PC-9 (cell line): ENCODE measurements at regions not wholly inside any gene's neighbourhood (a gene's known extent, or its start where the extent isn't known, plus 50 kb on each side); places are given as distances from the start of the nearest gene placed in this dataset.

Source experiments
- BruUV-seq: library from RNA; stranded (reverse); fragments of 400-500 nt; replicated peaks from 2 replicates; lab custom pipeline; 2021; lab: Mats Ljungman, UMichigan
- CTCF ChIA-PET: fragments of 300-600 bp; sonication (Branson Sonifier 250); formaldehyde crosslinking; loops from one replicate; lab custom pipeline; 2022; ENCODE audit warnings: antibody characterized with exemption; lab: Charles Lee
- POLR2A ChIA-PET: fragments of 300-600 bp; sonication (Branson Sonifier 250); formaldehyde crosslinking; loops from one replicate; lab custom pipeline; 2022; ENCODE audit warnings: antibody characterized with exemption; ENCODE audit not compliant: unreplicated experiment; lab: Charles Lee
- DNase-seq, 2 experiments: peaks; one replicate each; pipeline versions ENCODE4 v3.0.0 to v3.0.0-alpha.2; 2015 to 2022; ENCODE audit warnings: mixed read lengths in 1 of 2
- H2AFZ ChIP-seq: fragments of 200-600 bp; sonication (generic); 2 replicates; pipeline ENCODE4 v1.8.1; 2017; ENCODE audit warnings: antibody characterized with exemption
- H3F3A ChIP-seq: fragments of 200-600 bp; sonication (generic); 2 replicates; pipeline ENCODE4 v1.8.1; 2017; ENCODE audit warnings: antibody characterized with exemption, mild to moderate bottlenecking, low read depth; ENCODE audit not compliant: insufficient read depth
- H3K27ac ChIP-seq: fragments of 200-600 bp; sonication (generic); 2 replicates; pipeline ENCODE4 v1.6.1; 2016; ENCODE audit warnings: mixed run types
- H3K27me3 ChIP-seq: fragments of 200-600 bp; sonication (generic); 2 replicates; pipeline ENCODE4 v1.6.1; 2016; ENCODE audit warnings: low read depth, mixed run types; ENCODE audit not compliant: insufficient read depth
- H3K36me3 ChIP-seq: fragments of 200-600 bp; sonication (generic); 2 replicates; pipeline ENCODE4 v1.6.1; 2016; ENCODE audit warnings: low read depth, mixed run types
- H3K4me1 ChIP-seq: fragments of 200-600 bp; sonication (generic); replicated peaks from 2 replicates; pipeline ENCODE4 v1.6.1; 2016; ENCODE audit warnings: mixed run types; ENCODE audit not compliant: insufficient read depth
- H3K4me2 ChIP-seq: fragments of 200-600 bp; sonication (generic); 2 replicates; pipeline ENCODE4 v1.6.1; 2017; ENCODE audit warnings: mixed run types
- H3K4me3 ChIP-seq: fragments of 200-600 bp; sonication (generic); 2 replicates; pipeline ENCODE4 v1.6.1; 2016; ENCODE audit warnings: mixed run types
- H3K79me2 ChIP-seq: fragments of 200-600 bp; sonication (generic); 2 replicates; pipeline ENCODE4 v1.6.1; 2017; ENCODE audit warnings: low read depth, mixed run types
- H3K9me2 ChIP-seq: fragments of 200-600 bp; sonication (generic); 2 replicates; pipeline ENCODE4 v1.8.1; 2017; ENCODE audit warnings: mild to moderate bottlenecking; ENCODE audit not compliant: insufficient read depth
- H3K9me3 ChIP-seq: fragments of 200-600 bp; sonication (generic); 2 replicates; pipeline ENCODE4 v1.8.1; 2016; ENCODE audit warnings: low read depth; ENCODE audit not compliant: insufficient read depth
- H4K20me1 ChIP-seq: fragments of 200-600 bp; sonication (generic); 2 replicates; pipeline ENCODE4 v1.8.1; 2017; ENCODE audit not compliant: insufficient read depth
- EZH2 ChIP-seq: fragments of 200-600 bp; sonication (generic); IDR thresholded peaks from 2 replicates; pipeline ENCODE4 v1.8.0; 2017; ENCODE audit warnings: antibody characterized with exemption, low read depth
- intact Hi-C: fragments of 100-400 bp; cut with micrococcal nuclease; formaldehyde crosslinking; loops from one replicate; pipeline ENCODE4 v1.10.0; 2022; ENCODE audit not compliant: unreplicated experiment
- TF ChIP-seq, protein P1 (sequence below): fragments of 200-600 bp; sonication (generic); conservative IDR thresholded peaks from 2 replicates; pipeline ENCODE4 v1.6.1; 2017; ENCODE audit warnings: mixed run types, antibody characterized with exemption, mild to moderate bottlenecking, moderate library complexity

DNA sequence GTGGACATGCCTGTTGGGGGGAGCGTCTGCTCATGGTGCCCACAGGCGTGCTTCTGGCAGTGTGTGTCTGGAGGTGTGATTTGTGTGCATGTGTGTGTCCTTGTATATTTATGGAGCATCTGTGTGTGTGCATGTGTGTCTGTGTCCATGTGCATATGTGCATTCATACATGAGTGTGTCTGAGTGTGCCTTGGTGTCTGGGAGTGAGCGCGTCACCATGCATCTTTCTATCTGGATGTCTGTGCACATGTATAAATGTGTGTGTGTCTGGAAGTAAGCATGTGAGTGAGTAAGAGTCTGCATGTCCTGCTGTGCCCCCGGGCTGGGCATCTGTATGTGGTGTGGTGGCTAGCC lies 58.1 kb upstream of the PRR23E start:
- H3K36me3 ChIP-seq: no peaks in the 10 kb centered on the region
- no peak for DNase-seq
- no peaks in the 10 kb centered on the region for H4K20me1 ChIP-seq
- no peaks in the 10 kb centered on the region for H3K4me1 ChIP-seq
- intact Hi-C loops: no loop called here
- H3K27me3 ChIP-seq: peaks cover 41% of the 10 kb centered on the region
- H3K4me3 ChIP-seq: no peak overlapping the region
- H3K79me2 ChIP-seq: no peaks in the 10 kb centered on the region
- no peak for TF ChIP-seq EZH2
- TF ChIP-seq, protein P1, sequence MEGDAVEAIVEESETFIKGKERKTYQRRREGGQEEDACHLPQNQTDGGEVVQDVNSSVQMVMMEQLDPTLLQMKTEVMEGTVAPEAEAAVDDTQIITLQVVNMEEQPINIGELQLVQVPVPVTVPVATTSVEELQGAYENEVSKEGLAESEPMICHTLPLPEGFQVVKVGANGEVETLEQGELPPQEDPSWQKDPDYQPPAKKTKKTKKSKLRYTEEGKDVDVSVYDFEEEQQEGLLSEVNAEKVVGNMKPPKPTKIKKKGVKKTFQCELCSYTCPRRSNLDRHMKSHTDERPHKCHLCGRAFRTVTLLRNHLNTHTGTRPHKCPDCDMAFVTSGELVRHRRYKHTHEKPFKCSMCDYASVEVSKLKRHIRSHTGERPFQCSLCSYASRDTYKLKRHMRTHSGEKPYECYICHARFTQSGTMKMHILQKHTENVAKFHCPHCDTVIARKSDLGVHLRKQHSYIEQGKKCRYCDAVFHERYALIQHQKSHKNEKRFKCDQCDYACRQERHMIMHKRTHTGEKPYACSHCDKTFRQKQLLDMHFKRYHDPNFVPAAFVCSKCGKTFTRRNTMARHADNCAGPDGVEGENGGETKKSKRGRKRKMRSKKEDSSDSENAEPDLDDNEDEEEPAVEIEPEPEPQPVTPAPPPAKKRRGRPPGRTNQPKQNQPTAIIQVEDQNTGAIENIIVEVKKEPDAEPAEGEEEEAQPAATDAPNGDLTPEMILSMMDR: no peak
- ChIA-PET CTCF (no interaction called here), POLR2A (no interaction called here)
- H3K4me2 ChIP-seq: no peak overlapping the region
- no TSS peak for BruUV-seq
- no peak overlapping the region for H3K27ac ChIP-seq
- H3F3A ChIP-seq: no peaks in the 10 kb centered on the region
- H3K9me2 ChIP-seq: no peaks in the 10 kb centered on the region
- H2AFZ ChIP-seq: no peak overlapping the region
- no peaks in the 10 kb centered on the region for H3K9me3 ChIP-seq

DNA sequence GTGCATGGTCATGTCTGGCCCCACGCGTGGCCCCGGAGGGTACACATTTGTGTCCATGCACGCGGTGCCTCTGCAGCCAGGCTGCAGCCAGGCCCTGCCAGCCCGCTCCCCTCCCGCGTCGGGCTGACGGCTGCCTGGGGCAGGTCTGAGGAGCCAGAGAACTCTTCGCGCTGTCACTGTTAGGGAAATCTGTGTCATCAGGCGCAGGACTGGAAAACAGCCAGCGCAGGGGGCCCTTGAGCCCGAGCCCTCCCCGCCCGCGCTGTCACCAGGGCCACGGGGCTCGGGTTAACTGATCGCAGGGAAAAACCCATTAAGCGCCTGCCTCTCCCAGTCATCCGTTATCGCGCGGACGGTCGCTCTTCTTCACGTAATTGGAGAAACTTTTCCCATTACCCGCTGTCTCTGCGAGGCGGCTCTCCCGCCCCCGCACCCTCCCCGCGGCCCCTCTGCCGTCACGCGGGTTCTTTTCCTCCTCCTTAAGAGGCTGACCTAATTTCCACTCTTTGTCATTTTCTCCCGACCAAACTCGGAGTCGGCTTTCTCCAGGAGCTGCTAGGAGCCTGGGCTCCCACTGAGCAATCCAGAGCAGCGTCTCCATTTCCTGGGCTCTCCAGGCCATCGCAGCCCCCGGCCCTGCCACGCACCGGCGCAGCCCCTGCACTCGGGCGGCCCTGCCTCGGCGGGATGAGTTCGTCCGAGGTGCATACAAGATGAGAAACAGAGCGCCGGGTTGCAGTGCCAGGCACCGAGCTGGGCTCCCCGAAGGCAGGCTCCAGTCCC lies 57.5 kb upstream of the PRR23E start:
- POLR2A ChIA-PET: no interaction called here
- TF ChIP-seq EZH2: no peak
- TF ChIP-seq, protein P1: no peak
- no peak overlapping the region for H3K27ac ChIP-seq
- no peaks in the 10 kb centered on the region for H3K4me1 ChIP-seq
- no peaks in the 10 kb centered on the region for H3K9me2 ChIP-seq
- H3F3A ChIP-seq: no peaks in the 10 kb centered on the region
- no peaks in the 10 kb centered on the region for H3K9me3 ChIP-seq
- H3K79me2 ChIP-seq: no peaks in the 10 kb centered on the region
- no peak for DNase-seq
- H3K4me3 ChIP-seq: no peak overlapping the region
- no peak overlapping the region for H2AFZ ChIP-seq
- H3K4me2 ChIP-seq: no peak overlapping the region
- H4K20me1 ChIP-seq: no peaks in the 10 kb centered on the region
- BruUV-seq: no TSS peak
- H3K27me3 ChIP-seq: peaks cover 41% of the 10 kb centered on the region
- intact Hi-C loops: no loop called here
- CTCF ChIA-PET: no interaction called here
- no peaks in the 10 kb centered on the region for H3K36me3 ChIP-seq

DNA sequence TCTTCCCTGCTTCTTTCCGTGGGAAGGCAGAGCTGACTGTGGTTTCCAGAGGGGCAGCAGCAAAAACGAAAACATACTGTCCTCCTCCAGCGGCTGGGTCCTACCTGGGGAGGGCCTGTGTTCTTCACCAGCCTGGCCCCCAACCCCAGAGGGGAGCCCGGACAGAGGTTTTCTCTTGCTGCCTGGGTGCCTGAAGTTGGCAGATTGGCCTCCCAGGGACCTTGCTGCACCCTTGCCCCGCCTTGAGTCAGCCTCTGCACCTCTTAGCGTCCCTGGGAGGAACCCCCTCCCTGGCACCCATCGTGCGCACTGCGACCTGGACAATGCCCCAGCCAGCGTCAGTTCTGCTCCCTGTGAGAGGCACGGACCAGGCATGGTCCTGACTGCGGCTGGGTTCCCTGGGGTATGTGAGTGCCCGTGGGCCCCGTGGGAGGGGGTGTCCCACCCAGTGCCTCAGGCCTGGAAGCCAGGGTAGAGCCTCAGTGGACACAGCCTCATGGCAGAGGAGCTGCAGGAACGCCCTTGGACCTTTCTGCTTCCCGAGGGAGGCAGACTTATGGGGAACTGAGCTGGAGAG lies 56.8 kb upstream of the PRR23E start:
- Histone ChIP-seq H3F3A (no peaks in the 10 kb centered on the region), H4K20me1 (no peaks in the 10 kb centered on the region), H3K9me3 (no peaks in the 10 kb centered on the region), H3K36me3 (no peaks in the 10 kb centered on the region), H3K27me3 (peaks cover 41% of the 10 kb centered on the region), H3K79me2 (no peaks in the 10 kb centered on the region), H3K4me2 (no peak overlapping the region), H3K9me2 (no peaks in the 10 kb centered on the region), H3K27ac (no peak overlapping the region), H3K4me1 (no peaks in the 10 kb centered on the region), H2AFZ (no peak overlapping the region), H3K4me3 (no peak overlapping the region)
- no peak for TF ChIP-seq EZH2
- TF ChIP-seq, protein P1: no peak
- ChIA-PET CTCF (no interaction called here), POLR2A (no interaction called here)
- no peak for DNase-seq
- intact Hi-C loops: no loop called here
- BruUV-seq: no TSS peak
